HEK293T (cell line): ENCODE measurements at regions not wholly inside any gene's neighbourhood (a gene's known extent, or its start where the extent isn't known, plus 50 kb on each side); places are given as distances from the start of the nearest gene placed in this dataset.

Experiments
- FOXA1 ChIP-seq: fragments of 450-650 bp; IDR thresholded peaks from 2 replicates; pipeline ENCODE4 v1.6.1; 2016; ENCODE audit warnings: mild to moderate bottlenecking
- SUZ12 ChIP-seq: fragments of 450-650 bp; IDR thresholded peaks from 2 replicates; pipeline ENCODE4 v1.6.1; 2016; ENCODE audit warnings: mild to moderate bottlenecking
- ZNF384 ChIP-seq: fragments of 450-650 bp; IDR thresholded peaks from 2 replicates; pipeline ENCODE4 v1.6.1; 2016

- TF ChIP-seq ZNF384 = no peak
- TF ChIP-seq FOXA1 = no peak
- no peak for TF ChIP-seq SUZ12
Observed at GRCh38 chr20:39246436-39246835, 284.3 kb downstream of the DHX35 start.
